GM21723 (cell line): ENCODE measurements at regions not wholly inside any gene's neighbourhood (a gene's known extent, or its start where the extent isn't known, plus 50 kb on each side); places are given as distances from the start of the nearest gene placed in this dataset.

Experiments
- ATAC-seq: cut with Tn5 transposase; IDR thresholded peaks from one replicate; pipeline ENCODE4 v1.9.1; 2021; ENCODE audit warnings: mild to moderate bottlenecking, moderate library complexity; ENCODE audit not compliant: unreplicated experiment

DNA sequence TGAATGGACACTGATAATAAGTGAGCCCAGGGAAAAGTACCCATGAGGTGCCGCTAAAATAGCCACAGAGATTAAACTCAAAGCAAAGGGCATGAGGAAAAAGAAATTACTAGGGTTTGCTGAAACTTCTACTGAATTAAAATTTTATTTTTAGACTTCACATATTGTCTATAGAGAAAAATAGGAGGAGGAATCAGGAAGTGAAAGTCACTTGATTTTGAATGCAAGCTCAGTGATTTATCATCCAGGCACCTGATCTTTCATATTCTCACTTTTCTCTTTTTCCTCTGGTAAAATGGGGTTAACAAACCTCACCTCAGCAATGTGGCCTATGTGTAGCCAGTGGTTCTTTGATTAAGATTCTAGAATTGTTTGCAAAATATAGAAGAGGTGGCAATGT lies 479.8 kb downstream of the BCL11B start:
- no peak for ATAC-seq

DNA sequence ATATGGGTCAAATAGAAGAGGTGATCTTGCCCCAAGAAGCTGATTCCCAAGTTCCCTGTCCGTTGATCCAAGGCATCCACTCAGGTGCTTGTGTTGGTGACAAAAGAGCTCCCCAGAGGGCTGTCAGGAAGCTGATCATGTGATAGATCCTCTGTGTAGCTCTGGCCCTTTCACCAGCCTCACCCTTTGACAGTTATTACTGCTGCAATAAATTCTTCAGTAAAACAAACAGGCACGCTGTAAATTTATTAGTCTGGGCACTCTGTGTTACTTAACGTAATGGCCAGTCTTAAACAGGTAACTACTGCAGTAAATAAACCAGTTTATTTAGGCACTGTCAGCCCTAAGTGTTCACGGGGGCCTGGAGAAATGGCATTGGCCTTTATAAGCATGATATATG lies 473.9 kb downstream of the BCL11B start:
- ATAC-seq, result no peak

DNA sequence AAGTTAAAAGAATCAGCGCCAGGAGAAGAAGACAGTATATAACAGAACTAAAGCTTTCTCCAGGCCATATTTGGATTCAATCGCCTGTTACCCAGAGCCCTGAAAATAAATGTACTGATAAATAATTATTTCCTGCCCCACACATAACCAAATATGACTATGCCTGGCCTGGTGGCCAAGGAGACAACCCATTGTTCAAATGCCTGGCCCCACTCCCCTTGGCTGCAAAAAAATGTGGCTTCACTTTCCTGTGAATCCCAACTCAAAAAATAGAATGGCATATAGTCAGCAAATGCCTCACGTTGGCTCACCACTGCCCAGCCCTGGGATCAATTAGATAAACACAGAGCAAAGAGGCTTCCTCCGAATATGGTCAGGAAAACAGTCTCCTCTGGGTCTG lies 472.1 kb downstream of the BCL11B start:
- no peak for ATAC-seq

DNA sequence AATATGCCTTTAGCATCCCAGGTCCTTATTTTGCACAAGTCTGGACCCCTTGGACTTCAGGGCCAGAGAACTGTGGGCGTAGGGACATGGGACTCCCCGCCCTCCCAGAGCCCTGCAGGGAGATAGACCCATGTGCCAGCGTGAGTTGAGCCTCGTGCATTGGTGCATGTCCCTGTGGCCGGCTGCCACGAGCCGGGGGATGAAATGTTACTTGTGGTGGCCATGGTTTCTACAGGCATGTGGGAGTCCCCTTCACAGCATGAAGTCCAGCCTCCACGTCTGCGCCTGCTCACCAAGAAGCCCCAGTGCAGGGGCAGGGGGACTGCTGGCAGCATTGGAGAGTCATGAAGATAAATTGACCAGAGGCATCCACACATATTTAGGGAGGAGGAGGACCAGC lies 470.0 kb downstream of the BCL11B start:
- ATAC-seq, result no peak

GRCh38 chr14:98803196-98803595 lies 468.8 kb downstream of the BCL11B start:
- ATAC-seq, result no peak

GRCh38 chr14:98808494-98809407 lies 463.2 kb downstream of the BCL11B start:
- ATAC-seq, result no peak

GRCh38 chr14:98816195-98816594 lies 455.8 kb downstream of the BCL11B start:
- no peak for ATAC-seq

GRCh38 chr14:98816720-98817119 lies 455.3 kb downstream of the BCL11B start:
- ATAC-seq, result no peak

DNA sequence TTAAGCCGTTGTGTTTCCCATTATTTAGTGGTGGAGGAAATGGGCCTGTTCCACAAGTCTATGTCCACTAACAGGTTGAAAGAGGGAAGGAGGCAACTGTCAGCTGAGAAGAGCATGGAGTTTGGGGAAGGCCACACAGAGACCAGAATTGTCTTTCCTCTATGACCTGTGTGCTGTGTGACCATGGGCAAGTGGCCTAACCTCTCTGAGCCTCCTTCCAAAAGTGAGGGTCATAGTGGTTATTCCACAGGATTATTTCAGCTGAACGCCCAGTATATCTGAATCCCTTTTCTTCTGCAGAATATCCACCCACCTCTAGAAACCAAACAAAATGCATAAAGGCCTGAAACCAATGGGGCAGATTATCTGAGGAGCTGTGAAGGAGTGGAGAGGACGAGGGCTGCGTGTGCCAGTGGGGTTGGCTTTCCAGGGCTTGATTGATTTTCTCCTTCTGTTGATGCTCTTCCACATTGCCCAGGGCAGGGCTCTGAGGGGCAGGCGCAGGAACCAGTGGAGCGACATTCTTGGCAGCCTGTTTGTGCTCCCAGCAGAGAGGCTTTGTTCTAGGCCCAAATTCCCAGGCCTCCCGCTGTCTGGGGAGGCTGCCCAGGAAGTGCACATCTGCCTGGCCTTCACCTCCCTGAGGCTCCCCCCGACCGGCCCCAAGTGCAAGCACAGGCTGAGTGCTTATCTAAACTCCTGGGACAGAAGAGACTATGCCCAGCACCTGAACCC lies 452.7 kb downstream of the BCL11B start:
- ATAC-seq, result no peak

DNA sequence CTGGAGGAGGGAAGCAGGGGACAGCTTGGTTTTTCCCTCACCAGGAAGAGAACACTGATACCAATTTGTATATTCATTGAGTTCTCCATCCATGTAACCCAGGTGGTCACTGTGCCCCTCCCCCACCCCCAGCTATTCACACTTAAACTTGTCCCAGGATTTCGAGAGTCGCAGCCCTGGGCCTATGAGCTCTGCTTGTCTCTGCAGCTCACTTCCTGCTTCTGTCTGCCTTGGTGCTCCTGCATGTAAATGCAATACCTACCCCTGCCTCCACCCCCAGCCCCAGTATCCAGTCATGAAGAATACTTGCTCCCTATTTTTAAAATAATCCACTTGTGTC lies 452.2 kb downstream of the BCL11B start:
- no peak for ATAC-seq

DNA sequence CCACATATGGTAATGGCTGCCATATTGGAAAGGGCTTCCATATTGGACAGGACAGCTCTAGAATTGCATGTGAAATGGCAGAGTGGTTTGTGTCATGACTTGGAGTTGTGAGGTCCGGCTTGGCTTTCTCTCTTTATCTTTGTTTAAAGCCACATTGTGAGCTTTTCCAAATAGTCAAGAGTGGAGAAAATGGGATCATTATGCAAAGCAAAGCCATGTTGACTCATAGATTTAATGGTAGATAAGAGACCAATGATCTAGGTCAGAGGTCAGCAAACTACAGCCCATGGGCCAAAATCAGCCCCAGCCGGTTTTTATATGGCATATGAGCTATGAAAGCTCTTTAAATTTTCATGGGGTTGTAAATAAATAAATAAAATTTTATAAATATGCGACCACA lies 449.1 kb downstream of the BCL11B start:
- no peak for ATAC-seq

- ATAC-seq, result no peak
These were observed 445.4 kb downstream of the BCL11B start for GRCh38 chr14:98826618-98827017.

- no peak for ATAC-seq
These were observed 437.9 kb downstream of the BCL11B start for GRCh38 chr14:98834119-98834518.

DNA sequence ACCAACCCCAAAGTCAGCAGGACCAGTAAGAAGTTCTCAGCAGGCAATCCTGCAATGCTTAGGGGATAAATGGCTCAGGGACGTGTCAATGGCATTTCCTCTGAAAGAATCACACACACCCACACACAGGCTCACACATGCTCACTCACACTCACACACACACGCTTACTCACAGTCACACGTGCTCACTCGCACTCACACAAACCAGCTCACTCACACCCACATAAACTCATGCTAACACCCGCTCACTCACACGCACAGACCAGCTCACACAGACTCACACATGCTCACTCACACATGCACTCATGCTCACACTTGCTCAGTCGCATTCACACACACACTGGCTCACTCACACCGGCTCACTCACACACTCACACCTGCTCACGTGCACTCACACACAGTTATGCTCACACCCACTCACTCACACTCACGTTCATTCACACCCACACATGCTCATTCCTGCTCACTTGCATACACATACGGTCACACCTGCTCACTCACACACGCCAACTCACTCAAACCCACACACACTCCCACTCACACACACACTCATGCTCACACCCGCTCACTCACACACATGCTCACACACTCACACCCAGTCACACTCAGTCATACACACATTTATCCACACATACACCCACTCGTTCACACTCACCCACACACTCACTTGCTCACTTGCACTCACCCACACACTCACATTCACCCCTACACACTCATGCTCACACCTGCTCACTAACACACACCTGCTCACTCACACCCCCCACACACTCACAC lies 436.8 kb downstream of the BCL11B start:
- ATAC-seq, result no peak

DNA sequence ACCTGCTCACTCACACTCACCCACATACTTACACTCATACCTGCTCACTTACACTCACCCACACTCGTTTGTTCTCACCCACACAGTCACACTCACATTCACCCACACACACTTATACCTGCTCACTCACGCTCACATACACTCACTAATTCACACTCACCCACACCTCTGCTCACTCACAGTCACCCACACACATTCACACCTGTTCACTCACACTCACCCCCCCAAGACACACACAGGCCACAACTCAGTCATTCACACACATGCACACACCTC lies 436.2 kb downstream of the BCL11B start:
- no peak for ATAC-seq

GRCh38 chr14:98840091-98840490 lies 431.9 kb downstream of the BCL11B start:
- ATAC-seq, result no peak

DNA sequence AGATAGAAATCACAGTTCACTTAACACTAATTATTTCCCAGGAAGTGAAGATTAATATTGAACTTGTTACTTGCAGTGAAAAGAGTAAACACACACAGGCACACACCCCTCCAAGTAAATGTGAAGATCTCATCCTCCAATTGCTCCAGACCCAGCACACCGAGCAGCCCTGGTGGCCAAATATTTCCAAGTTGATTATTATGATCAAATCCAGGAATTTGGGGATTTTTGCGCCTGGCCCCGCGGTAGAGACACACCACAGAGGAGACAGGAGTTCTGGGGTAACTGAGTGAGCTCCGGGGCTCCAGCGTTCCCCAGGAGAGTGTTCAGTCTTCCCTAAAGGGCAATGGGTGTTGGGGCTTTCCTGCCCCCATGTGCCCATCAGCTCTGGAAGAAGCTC lies 431.5 kb downstream of the BCL11B start:
- ATAC-seq, result no peak

DNA sequence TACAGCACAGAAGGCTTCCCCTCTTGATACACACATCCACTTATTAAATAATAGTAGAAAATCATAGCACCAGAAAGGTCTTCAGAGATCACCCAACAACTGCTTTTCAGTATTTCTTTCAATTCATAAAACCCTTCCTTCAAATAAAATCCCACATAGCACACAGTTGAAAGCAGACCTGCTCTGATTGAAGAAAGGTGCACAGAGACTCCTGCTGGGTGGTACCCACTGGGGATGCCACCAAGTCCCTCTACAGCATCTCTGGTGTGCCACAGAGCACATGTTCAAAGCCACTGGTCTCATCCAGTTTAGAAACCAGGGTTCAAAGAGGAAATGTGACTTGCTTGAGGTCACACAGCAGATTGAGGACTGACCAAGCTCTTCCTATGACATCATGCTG lies 427.5 kb downstream of the BCL11B start:
- ATAC-seq, result no peak

- ATAC-seq, result no peak
These were observed 424.2 kb downstream of the BCL11B start for GRCh38 chr14:98847521-98848468.

DNA sequence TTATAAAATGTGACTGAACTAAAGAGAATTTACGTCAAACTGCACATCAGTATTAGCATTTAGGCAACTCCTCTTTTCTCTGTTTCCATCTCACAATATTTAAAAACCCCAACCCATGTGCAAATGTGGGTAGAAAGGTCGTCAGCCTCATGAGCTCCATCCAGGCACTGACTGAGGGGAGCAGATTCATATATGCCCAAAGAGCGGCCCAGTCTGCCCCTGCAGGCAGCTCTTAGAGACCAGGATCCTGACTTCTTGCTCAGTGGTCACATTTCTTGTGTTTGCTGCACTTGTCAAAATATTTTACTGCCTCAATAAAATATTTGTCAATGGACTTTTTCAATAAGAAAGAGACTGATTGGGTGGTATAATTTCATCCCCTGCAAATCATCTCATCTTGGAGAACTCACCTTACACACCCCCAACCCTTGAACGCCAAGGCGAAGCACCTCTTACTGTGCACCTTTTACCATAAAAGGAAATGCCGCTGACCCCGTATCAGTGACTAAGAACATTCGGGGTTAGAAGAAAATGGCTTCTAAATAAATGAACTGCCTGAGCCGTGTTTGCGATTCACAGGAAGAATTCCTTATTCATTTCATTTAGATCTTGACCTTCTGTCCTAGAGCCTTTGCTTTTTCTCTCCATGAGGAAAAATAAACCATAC lies 418.8 kb downstream of the BCL11B start:
- no peak for ATAC-seq
